GM23338 (cell line): ENCODE measurements at regions not wholly inside any gene's neighbourhood (a gene's known extent, or its start where the extent isn't known, plus 50 kb on each side); places are given as distances from the start of the nearest gene placed in this dataset.

Experiments used
- ATAC-seq: fragments of 200-7000 bp; cut with Tn5 transposase; 3 replicates; pipeline ENCODE4 v1.9.1; 2020
- DNase-seq: peaks from one replicate; pipeline ENCODE4 v3.0.0-alpha.2; 2015; ENCODE audit warnings: low spot score
- H2AFZ ChIP-seq: fragments of 200-600 bp; sonication (generic); 2 replicates; pipeline ENCODE4 v1.8.0; 2016; ENCODE audit warnings: antibody characterized with exemption, mild to moderate bottlenecking, moderate library complexity
- H3F3A ChIP-seq: fragments of 200-600 bp; sonication (generic); replicated peaks from 2 replicates; pipeline ENCODE4 v1.8.0; 2017; ENCODE audit warnings: antibody characterized with exemption, mixed run types, low read depth
- H3K27ac ChIP-seq: fragments of 200-600 bp; sonication (generic); 2 replicates; pipeline ENCODE4 v1.6.1; 2016; ENCODE audit warnings: low read depth
- H3K27me3 ChIP-seq: fragments of 200-600 bp; sonication (generic); 2 replicates; pipeline ENCODE4 v1.8.0; 2016; ENCODE audit warnings: mild to moderate bottlenecking, mixed run types, moderate library complexity; ENCODE audit not compliant: insufficient read depth
- H3K36me3 ChIP-seq: fragments of 200-600 bp; sonication (generic); 2 replicates; pipeline ENCODE4 v1.8.0; 2016; ENCODE audit warnings: mild to moderate bottlenecking; ENCODE audit not compliant: insufficient read depth
- H3K4me1 ChIP-seq: fragments of 200-600 bp; sonication (generic); 2 replicates; pipeline ENCODE4 v1.8.0; 2016; ENCODE audit warnings: mild to moderate bottlenecking, moderate library complexity; ENCODE audit not compliant: insufficient read depth
- H3K4me2 ChIP-seq: fragments of 200-600 bp; sonication (generic); 2 replicates; pipeline ENCODE4 v1.7.1; 2017; ENCODE audit warnings: mixed run types
- H3K4me3 ChIP-seq: fragments of 200-600 bp; sonication (generic); 2 replicates; pipeline ENCODE4 v1.6.1; 2016; ENCODE audit warnings: mixed run types
- H3K79me2 ChIP-seq: fragments of 200-600 bp; sonication (generic); replicated peaks from 2 replicates; pipeline ENCODE4 v1.8.0; 2017; ENCODE audit warnings: mild to moderate bottlenecking; ENCODE audit not compliant: insufficient read depth
- H3K9me2 ChIP-seq: fragments of 200-600 bp; sonication (generic); 2 replicates; pipeline ENCODE4 v1.8.0; 2017; ENCODE audit not compliant: insufficient read depth
- H4K20me1 ChIP-seq: fragments of 200-600 bp; sonication (generic); replicated peaks from 2 replicates; pipeline ENCODE4 v1.8.0; 2017; ENCODE audit warnings: mild to moderate bottlenecking; ENCODE audit not compliant: insufficient read depth
- H3K27ac Mint-ChIP-seq: 2 replicates; pipeline ENCODE4 v1.8.0; 2020; ENCODE audit warnings: inconsistent platforms, mild to moderate bottlenecking, moderate library complexity, mixed read lengths
- H3K27me3 Mint-ChIP-seq: 3 replicates; pipeline ENCODE4 v1.8.0; 2022; ENCODE audit warnings: low read depth, mild to moderate bottlenecking, moderate library complexity, mixed read lengths, inconsistent platforms; ENCODE audit not compliant: insufficient read depth, poor library complexity
- H3K36me3 Mint-ChIP-seq: 3 replicates; pipeline ENCODE4 v1.8.0; 2021; ENCODE audit warnings: low read depth, mild to moderate bottlenecking, inconsistent platforms, moderate library complexity, mixed read lengths
- H3K4me1 Mint-ChIP-seq: 3 replicates; pipeline ENCODE4 v1.8.0; 2020; ENCODE audit warnings: mild to moderate bottlenecking, inconsistent platforms, mixed read lengths
- H3K4me3 Mint-ChIP-seq: 3 replicates; pipeline ENCODE4 v1.8.0; 2021; ENCODE audit warnings: moderate library complexity, mild to moderate bottlenecking, inconsistent platforms, mixed read lengths
- H3K9me3 Mint-ChIP-seq: 3 replicates; pipeline ENCODE4 v1.8.0; 2020; ENCODE audit warnings: moderate library complexity, mild to moderate bottlenecking, inconsistent platforms, mixed read lengths
- CREB1 ChIP-seq: fragments of 250-450 bp; sonication (Bioruptor Pico); IDR thresholded peaks from 2 replicates; pipeline ENCODE4 v1.5.0; 2020; ENCODE audit warnings: low read depth, mild to moderate bottlenecking, moderate library complexity
- CTCF ChIP-seq, 2 experiments: fragments of 200-600 bp in 1 of 2; sonication (generic) in 1 of 2; conservative IDR thresholded peaks; 2 replicates each; pipeline versions ENCODE4 v1.5.1 to v1.6.1; 2016 to 2017; ENCODE audit warnings: antibody characterized with exemption in 2 of 2, low read depth in 2 of 2, mild to moderate bottlenecking in 2 of 2, moderate library complexity in 1 of 2
- ETS1 ChIP-seq: IDR thresholded peaks from 2 replicates; pipeline ENCODE4 v1.6.1; 2016; ENCODE audit warnings: antibody characterized with exemption
- EZH2 ChIP-seq: fragments of 200-600 bp; sonication (generic); IDR thresholded peaks from one replicate; pipeline ENCODE4 v1.8.0; 2017; ENCODE audit warnings: antibody characterized with exemption, mild to moderate bottlenecking, low read depth; ENCODE audit not compliant: unreplicated experiment
- EZH2phosphoT487 ChIP-seq: fragments of 200-600 bp; sonication (generic); IDR thresholded peaks from one replicate; pipeline ENCODE4 v1.8.1; 2018; ENCODE audit warnings: antibody characterized with exemption; ENCODE audit not compliant: unreplicated experiment
- JUNB ChIP-seq: IDR thresholded peaks from one replicate; pipeline ENCODE4 v1.6.1; 2016; ENCODE audit warnings: antibody characterized with exemption; ENCODE audit not compliant: unreplicated experiment
- NANOG ChIP-seq: IDR thresholded peaks from 2 replicates; pipeline ENCODE4 v1.6.1; 2016; ENCODE audit warnings: antibody characterized with exemption, borderline replicate concordance
- POLR2AphosphoS5 ChIP-seq: IDR thresholded peaks from 2 replicates; pipeline ENCODE4 v1.6.1; 2016; ENCODE audit warnings: antibody characterized with exemption, low read depth
- REST ChIP-seq: IDR thresholded peaks from one replicate; pipeline ENCODE4 v1.6.1; 2018; ENCODE audit warnings: antibody characterized with exemption; ENCODE audit not compliant: unreplicated experiment
- STAT1 ChIP-seq: IDR thresholded peaks from one replicate; pipeline ENCODE4 v1.6.1; 2016; ENCODE audit warnings: antibody characterized with exemption; ENCODE audit not compliant: unreplicated experiment
- ZNF114 ChIP-seq: fragments of 250-450 bp; sonication (Bioruptor Pico); IDR thresholded peaks from 2 replicates; pipeline ENCODE4 v1.5.0; 2020; ENCODE audit warnings: mild to moderate bottlenecking, moderate library complexity
- ZNF331 ChIP-seq: fragments of 250-450 bp; sonication (Bioruptor Pico); IDR thresholded peaks from 2 replicates; pipeline ENCODE4 v1.5.0; 2020; ENCODE audit warnings: low read depth, mild to moderate bottlenecking, moderate library complexity
- ZNF462 ChIP-seq: fragments of 250-450 bp; sonication (Bioruptor Pico); IDR thresholded peaks from 2 replicates; pipeline ENCODE4 v1.5.0; 2020; ENCODE audit warnings: mild to moderate bottlenecking, moderate library complexity

GRCh38 chr1:199073166-199073565 is 434.3 kb downstream of the PTPRC start:
- TF ChIP-seq JUNB, result no peak
- TF ChIP-seq CREB1, result no peak
- TF ChIP-seq EZH2phosphoT487, result no peak
- no peak for TF ChIP-seq REST
- TF ChIP-seq NANOG, result no peak
- TF ChIP-seq ETS1, result no peak
- TF ChIP-seq ZNF462 (CRISPR knock-in tag), result no peak
- no peak for TF ChIP-seq POLR2AphosphoS5
- no peak for TF ChIP-seq ZNF114
- TF ChIP-seq STAT1, result no peak
- TF ChIP-seq EZH2, result no peak
- no peak for TF ChIP-seq ZNF331 (CRISPR knock-in tag)
- no peak for TF ChIP-seq CTCF (conservative IDR thresholded peaks at IDR 0.05; ENCODE audit: low read depth in 2 of 2)
- no peaks in the 10 kb centered on the region for H4K20me1 ChIP-seq
- Mint-ChIP-seq H3K27ac (no peak overlapping the region), H3K4me1 (no peaks in the 10 kb centered on the region), H3K9me3 (no peaks in the 10 kb centered on the region), H3K4me3 (no peak overlapping the region), H3K27me3 (no peaks in the 10 kb centered on the region), H3K36me3 (no peaks in the 10 kb centered on the region)
- H3K79me2 ChIP-seq, result no peaks in the 10 kb centered on the region
- no peak overlapping the region for H2AFZ ChIP-seq
- no peak overlapping the region for H3K27ac ChIP-seq
- no peaks in the 10 kb centered on the region for H3K9me2 ChIP-seq
- H3K4me3 ChIP-seq, result no peak overlapping the region
- no peaks in the 10 kb centered on the region for H3K36me3 ChIP-seq
- H3K4me1 ChIP-seq, result no peaks in the 10 kb centered on the region
- no peak for ATAC-seq
- H3F3A ChIP-seq, result no peaks in the 10 kb centered on the region
- no peaks in the 10 kb centered on the region for H3K27me3 ChIP-seq
- H3K4me2 ChIP-seq, result no peak overlapping the region
- DNase-seq, result no peak
